ENCODE measurements at regions not wholly inside any gene's neighbourhood (a gene's known extent, or its start where the extent isn't known, plus 50 kb on each side); places are given as distances from the start of the nearest gene placed in this dataset.

GRCh38 chr13:103350147-103350546, 283.9 kb upstream of the SLC10A2 start:
- H3K4me1 ChIP-seq: no peaks in the 10 kb centered on the region
- DNase-seq: no peak
- no peaks in the 10 kb centered on the region for H3K36me3 ChIP-seq
- TF ChIP-seq POLR2A (IDR thresholded peaks at IDR 0.05): no peak
- TF ChIP-seq CTCF (IDR thresholded peaks at IDR 0.05): no peak
- intact Hi-C loops (cut with DNase I): no loop called here
- no peaks in the 10 kb centered on the region for H3K9me3 ChIP-seq
- H3K27ac ChIP-seq: no peak overlapping the region
- H3K27me3 ChIP-seq: no peaks in the 10 kb centered on the region
- no peak overlapping the region for H3K4me3 ChIP-seq (replicated peaks in 1 of 3)
- WGBS, 2 donors: 86 to 92% methylated on average over 1 of the region's 1 CpG

GRCh38 chr13:103349211-103349980, 283.2 kb upstream of the SLC10A2 start:
- Histone ChIP-seq H3K36me3 (no peaks in the 10 kb centered on the region), H3K27ac (no peak overlapping the region), H3K4me3 (replicated peaks in 1 of 3) (no peak overlapping the region), H3K9me3 (no peaks in the 10 kb centered on the region), H3K27me3 (no peaks in the 10 kb centered on the region), H3K4me1 (no peaks in the 10 kb centered on the region)
- TF ChIP-seq CTCF (IDR thresholded peaks at IDR 0.05) (no peak), POLR2A (IDR thresholded peaks at IDR 0.05) (no peak)
- intact Hi-C loops (cut with DNase I): no loop called here
- no peak for DNase-seq
- WGBS, 2 donors: 37 to 40% methylated on average over 6 of the region's 6 CpGs

GRCh38 chr13:103335241-103335640, 269.0 kb upstream of the SLC10A2 start:
- no peaks in the 10 kb centered on the region for H3K9me3 ChIP-seq
- H3K4me3 ChIP-seq (replicated peaks in 1 of 3): no peak overlapping the region
- no peak overlapping the region for H3K27ac ChIP-seq
- H3K4me1 ChIP-seq: no peaks in the 10 kb centered on the region
- intact Hi-C loops (cut with DNase I): no loop called here
- TF ChIP-seq CTCF (IDR thresholded peaks at IDR 0.05) (no peak), POLR2A (IDR thresholded peaks at IDR 0.05) (no peak)
- no peak for DNase-seq
- WGBS, 2 donors: 75 to 89% methylated on average over 3 of the region's 3 CpGs
- no peaks in the 10 kb centered on the region for H3K27me3 ChIP-seq
- no peaks in the 10 kb centered on the region for H3K36me3 ChIP-seq

- no peaks in the 10 kb centered on the region for H3K9me3 ChIP-seq
- H3K27ac ChIP-seq: no peak overlapping the region
- no peaks in the 10 kb centered on the region for H3K4me1 ChIP-seq
- WGBS, 2 donors: 85 to 86% methylated on average over 4 of the region's 4 CpGs
- H3K36me3 ChIP-seq: no peaks in the 10 kb centered on the region
- DNase-seq: no peak
- intact Hi-C loops (cut with DNase I): no loop called here
- H3K27me3 ChIP-seq: no peaks in the 10 kb centered on the region
- no peak for TF ChIP-seq POLR2A (IDR thresholded peaks at IDR 0.05)
- TF ChIP-seq CTCF (IDR thresholded peaks at IDR 0.05): no peak
- no peak overlapping the region for H3K4me3 ChIP-seq (replicated peaks in 1 of 3)
Measured at GRCh38 chr13:103331924-103332323, 265.7 kb upstream of the SLC10A2 start.

- Histone ChIP-seq H3K27me3 (no peaks in the 10 kb centered on the region), H3K4me1 (no peaks in the 10 kb centered on the region), H3K27ac (no peak overlapping the region), H3K9me3 (no peaks in the 10 kb centered on the region), H3K36me3 (no peaks in the 10 kb centered on the region), H3K4me3 (replicated peaks in 1 of 3) (no peak overlapping the region)
- DNase-seq: no peak
- TF ChIP-seq POLR2A (IDR thresholded peaks at IDR 0.05) (no peak), CTCF (IDR thresholded peaks at IDR 0.05) (no peak)
- WGBS, 2 donors: 67 to 82% methylated on average over 1 of the region's 1 CpG
- intact Hi-C loops (cut with DNase I): no loop called here
Measured at GRCh38 chr13:103328899-103329298, 262.7 kb upstream of the SLC10A2 start.

Measured in thyroid gland (tissue), 4 donors.